H9 (cell line): ENCODE measurements at regions not wholly inside any gene's neighbourhood (a gene's known extent, or its start where the extent isn't known, plus 50 kb on each side); places are given as distances from the start of the nearest gene placed in this dataset.

ENCODE experiments used
- DNase-seq: peaks from one replicate; pipeline ENCODE4 v3.0.0-alpha.2; 2017
- H2AFZ ChIP-seq: one replicate; pipeline ENCODE4 v1.6.1; 2013; ENCODE audit warnings: mild to moderate bottlenecking, low read length, control low read depth, moderate library complexity
- H2AK5ac ChIP-seq: 2 replicates; pipeline ENCODE4 v1.6.1; 2013; ENCODE audit warnings: low read length, control low read depth, mixed read lengths; ENCODE audit not compliant: insufficient read length
- H2BK120ac ChIP-seq: one replicate; pipeline ENCODE4 v1.6.1; 2013; ENCODE audit warnings: low read depth, mild to moderate bottlenecking, low read length, control low read depth, inconsistent platforms; ENCODE audit not compliant: poor library complexity, severe bottlenecking
- H2BK12ac ChIP-seq: 2 replicates; pipeline ENCODE4 v1.6.1; 2013; ENCODE audit warnings: low read length, control low read depth, mixed read lengths, low read depth; ENCODE audit not compliant: insufficient read length
- H2BK15ac ChIP-seq: 2 replicates; pipeline ENCODE4 v1.6.1; 2013; ENCODE audit warnings: low read depth, low read length, control low read depth
- H2BK20ac ChIP-seq: one replicate; pipeline ENCODE4 v1.6.1; 2013; ENCODE audit warnings: low read depth, mild to moderate bottlenecking, low read length, control low read depth, inconsistent platforms; ENCODE audit not compliant: poor library complexity, severe bottlenecking
- H2BK5ac ChIP-seq: 2 replicates; pipeline ENCODE4 v1.6.1; 2013; ENCODE audit warnings: low read length, control low read depth, mixed read lengths; ENCODE audit not compliant: insufficient read length
- H3K14ac ChIP-seq: 2 replicates; pipeline ENCODE4 v1.6.1; 2013; ENCODE audit warnings: low read length, control low read depth; ENCODE audit not compliant: insufficient read depth
- H3K18ac ChIP-seq: 2 replicates; pipeline ENCODE4 v1.6.1; 2013; ENCODE audit warnings: low read depth, mild to moderate bottlenecking, mixed read lengths, low read length, control low read depth; ENCODE audit not compliant: insufficient read length
- H3K23ac ChIP-seq: 2 replicates; pipeline ENCODE4 v1.6.1; 2013; ENCODE audit warnings: low read length, control low read depth, mixed read lengths, low read depth; ENCODE audit not compliant: insufficient read length
- H3K23me2 ChIP-seq: 2 replicates; pipeline ENCODE4 v1.6.1; 2013; ENCODE audit warnings: low read depth, mild to moderate bottlenecking, mixed read lengths, low read length, control low read depth; ENCODE audit not compliant: insufficient read length, poor library complexity, severe bottlenecking
- H3K27ac ChIP-seq: 2 replicates; pipeline ENCODE4 v1.5.1; 2013; ENCODE audit warnings: low read length, control low read depth, mixed read lengths, low read depth; ENCODE audit not compliant: insufficient read length
- H3K27me3 ChIP-seq: 2 replicates; pipeline ENCODE4 v1.6.1; 2013; ENCODE audit warnings: low read length, control low read depth, inconsistent platforms; ENCODE audit not compliant: insufficient read depth
- H3K4ac ChIP-seq: 2 replicates; pipeline ENCODE4 v1.6.1; 2013; ENCODE audit warnings: low read depth, mild to moderate bottlenecking, control low read depth, inconsistent platforms, low read length, moderate library complexity
- H3K4me1 ChIP-seq: 2 replicates; pipeline ENCODE4 v1.6.1; 2013; ENCODE audit warnings: low read length, control low read depth, inconsistent platforms; ENCODE audit not compliant: insufficient read depth
- H3K4me2 ChIP-seq: 2 replicates; pipeline ENCODE4 v1.6.1; 2013; ENCODE audit warnings: low read length, control low read depth, mixed read lengths; ENCODE audit not compliant: insufficient read length, insufficient read depth
- H3K56ac ChIP-seq: 2 replicates; pipeline ENCODE4 v1.6.1; 2013; ENCODE audit warnings: low read depth, mild to moderate bottlenecking, mixed read lengths, low read length, control low read depth; ENCODE audit not compliant: insufficient read length
- H3K79me1 ChIP-seq: 2 replicates; pipeline ENCODE4 v1.6.1; 2013; ENCODE audit warnings: low read depth, mild to moderate bottlenecking, moderate library complexity, low read length, control low read depth, inconsistent platforms; ENCODE audit not compliant: insufficient read depth, poor library complexity, severe bottlenecking
- H3K79me2 ChIP-seq: 2 replicates; pipeline ENCODE4 v1.6.1; 2013; ENCODE audit warnings: low read length, control low read depth, inconsistent platforms; ENCODE audit not compliant: insufficient read depth
- H3K9ac ChIP-seq: 2 replicates; pipeline ENCODE4 v1.6.1; 2013; ENCODE audit warnings: low read length, control low read depth, mixed read lengths; ENCODE audit not compliant: insufficient read length; ENCODE audit errors: extremely low read depth
- H3K9me3 ChIP-seq: one replicate; pipeline ENCODE4 v1.6.1; 2013; ENCODE audit warnings: low read depth, low read length, inconsistent platforms; ENCODE audit not compliant: control insufficient read depth
- H3T11ph ChIP-seq: one replicate; pipeline ENCODE4 v1.6.1; 2013; ENCODE audit warnings: mild to moderate bottlenecking, low read length, control low read depth, inconsistent platforms
- H4K20me1 ChIP-seq: one replicate; pipeline ENCODE4 v1.6.1; 2013; ENCODE audit not compliant: control insufficient read depth, insufficient read length, insufficient read depth
- H4K5ac ChIP-seq: 2 replicates; pipeline ENCODE4 v1.6.1; 2013; ENCODE audit warnings: low read depth, mild to moderate bottlenecking, mixed read lengths, low read length, control low read depth; ENCODE audit not compliant: insufficient read length
- H4K8ac ChIP-seq: replicated peaks from 2 replicates; pipeline ENCODE4 v1.6.1; 2013; ENCODE audit warnings: low read length, control low read depth, mixed read lengths, low read depth; ENCODE audit not compliant: insufficient read length
- H4K91ac ChIP-seq: 2 replicates; pipeline ENCODE4 v1.6.1; 2013; ENCODE audit warnings: low read depth, mild to moderate bottlenecking, moderate library complexity, mixed read lengths, low read length, control low read depth; ENCODE audit not compliant: insufficient read length
- H3K27ac Mint-ChIP-seq, 3 experiments: 2 replicates in 2 of 3; 3 replicates in 1 of 3; pipeline ENCODE4 v1.8.0; 2020 to 2021; ENCODE audit warnings: mixed read lengths in 3 of 3, mild to moderate bottlenecking in 1 of 3, moderate library complexity in 1 of 3
- H3K27me3 Mint-ChIP-seq: 2 replicates; pipeline ENCODE4 v1.8.0; 2021; ENCODE audit warnings: low read depth, mild to moderate bottlenecking, moderate library complexity, mixed read lengths
- H3K36me3 Mint-ChIP-seq, 3 experiments: 2 replicates in 2 of 3; 3 replicates in 1 of 3; pipeline ENCODE4 v1.8.0; 2020 to 2021; ENCODE audit warnings: low read depth in 3 of 3, mixed read lengths in 3 of 3; ENCODE audit not compliant: insufficient read depth in 1 of 3
- H3K4me1 Mint-ChIP-seq, 2 experiments: 2 replicates each; pipeline ENCODE4 v1.8.0; 2020; ENCODE audit warnings: mixed read lengths in 2 of 2
- H3K4me3 Mint-ChIP-seq, 2 experiments: 2 replicates in 1 of 2; 3 replicates in 1 of 2; pipeline ENCODE4 v1.8.0; 2020 to 2021; ENCODE audit warnings: mild to moderate bottlenecking in 2 of 2, mixed read lengths in 2 of 2, moderate library complexity in 1 of 2
- H3K9me3 Mint-ChIP-seq, 2 experiments: 2 replicates in 1 of 2; 3 replicates in 1 of 2; pipeline ENCODE4 v1.8.0; 2020; ENCODE audit warnings: mild to moderate bottlenecking in 2 of 2, mixed read lengths in 2 of 2, moderate library complexity in 1 of 2
- WGBS: extraction: QIAGEN DNeasy Blood & Tissue Kit; methylation state at CpG from one replicate; pipeline ENCODE4 v1.1.7; 2013; ENCODE audit warnings: missing lambda C conversion rate, low lambda C conversion rate, mixed read lengths; ENCODE audit not compliant: insufficient read length; ENCODE audit errors: extremely low coverage; 5-methylcytosine and 5-hydroxymethylcytosine counted together
- TF ChIP-seq, protein P1 (sequence below): fragments of 200-600 bp; sonication (generic); conservative IDR thresholded peaks from 3 replicates; pipeline ENCODE4 v1.8.0; 2021; ENCODE audit warnings: antibody characterized with exemption, mild to moderate bottlenecking

DNA sequence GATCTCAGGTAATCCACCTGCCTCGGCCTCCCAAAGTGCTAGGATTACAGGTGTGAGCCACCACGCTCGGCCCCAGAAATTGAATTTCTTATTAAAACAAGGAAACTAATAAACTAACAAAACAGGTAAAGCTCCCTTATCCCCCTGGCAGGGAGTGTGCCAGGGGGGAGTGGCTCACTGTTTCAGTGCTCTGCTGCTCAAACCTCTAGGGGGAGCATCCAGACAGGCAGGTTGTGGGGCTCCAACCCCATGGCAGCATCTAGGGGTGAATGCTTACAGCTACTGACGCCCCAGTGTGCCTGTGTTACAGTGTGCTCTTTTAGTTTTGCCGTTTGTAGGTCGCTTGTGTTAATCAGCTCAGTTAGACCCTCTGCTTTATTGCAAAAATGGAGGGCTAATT lies 605.0 kb downstream of the GABRG1 start:
- Histone ChIP-seq H3K79me2 (no peaks in the 10 kb centered on the region), H3K9me3 (no peaks in the 10 kb centered on the region), H2BK20ac (no peak overlapping the region), H2BK12ac (no peak overlapping the region), H4K5ac (no peak overlapping the region), H2BK15ac (no peak overlapping the region), H3K56ac (no peak overlapping the region), H2AK5ac (no peak overlapping the region), H3K4me2 (no peak overlapping the region), H4K91ac (no peak overlapping the region), H3K4me1 (no peaks in the 10 kb centered on the region), H3K9ac (no peak overlapping the region), H4K8ac (no peak overlapping the region), H2BK120ac (no peak overlapping the region), H3K27ac (no peak overlapping the region), H2BK5ac (no peak overlapping the region), H2AFZ (no peak overlapping the region), H3K4ac (no peak overlapping the region), H3T11ph (no peak overlapping the region), H3K23ac (no peak overlapping the region), H3K23me2 (no peaks in the 10 kb centered on the region), H3K14ac (no peak overlapping the region), H3K27me3 (no peaks in the 10 kb centered on the region), H3K18ac (no peak overlapping the region), H4K20me1 (no peaks in the 10 kb centered on the region), H3K79me1 (no peaks in the 10 kb centered on the region)
- H3K4me1 Mint-ChIP-seq = no peaks in the 10 kb centered on the region
- WGBS = no CpG with 5 or more reads among the region's 6 CpGs
- DNase-seq = peak; percentile 37
- no peak overlapping the region for H3K4me3 Mint-ChIP-seq
- no peaks in the 10 kb centered on the region for H3K27me3 Mint-ChIP-seq
- peaks cover 2 to 9% (median 2%) of the 10 kb centered on the region in 3 experiments; a peak in 1 of 7 replicates for H3K36me3 Mint-ChIP-seq
- H3K9me3 Mint-ChIP-seq = peaks cover 0 to 4% of the 10 kb centered on the region in 2 experiments; a peak in 3 of 5 replicates
- TF ChIP-seq, protein P1, sequence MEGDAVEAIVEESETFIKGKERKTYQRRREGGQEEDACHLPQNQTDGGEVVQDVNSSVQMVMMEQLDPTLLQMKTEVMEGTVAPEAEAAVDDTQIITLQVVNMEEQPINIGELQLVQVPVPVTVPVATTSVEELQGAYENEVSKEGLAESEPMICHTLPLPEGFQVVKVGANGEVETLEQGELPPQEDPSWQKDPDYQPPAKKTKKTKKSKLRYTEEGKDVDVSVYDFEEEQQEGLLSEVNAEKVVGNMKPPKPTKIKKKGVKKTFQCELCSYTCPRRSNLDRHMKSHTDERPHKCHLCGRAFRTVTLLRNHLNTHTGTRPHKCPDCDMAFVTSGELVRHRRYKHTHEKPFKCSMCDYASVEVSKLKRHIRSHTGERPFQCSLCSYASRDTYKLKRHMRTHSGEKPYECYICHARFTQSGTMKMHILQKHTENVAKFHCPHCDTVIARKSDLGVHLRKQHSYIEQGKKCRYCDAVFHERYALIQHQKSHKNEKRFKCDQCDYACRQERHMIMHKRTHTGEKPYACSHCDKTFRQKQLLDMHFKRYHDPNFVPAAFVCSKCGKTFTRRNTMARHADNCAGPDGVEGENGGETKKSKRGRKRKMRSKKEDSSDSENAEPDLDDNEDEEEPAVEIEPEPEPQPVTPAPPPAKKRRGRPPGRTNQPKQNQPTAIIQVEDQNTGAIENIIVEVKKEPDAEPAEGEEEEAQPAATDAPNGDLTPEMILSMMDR = peak; percentile 48; the same call in 2 of the 3 replicates
- H3K27ac Mint-ChIP-seq = no peak overlapping the region
